Adrenal gland (tissue), 5 donors: ENCODE measurements at regions not wholly inside any gene's neighbourhood (a gene's known extent, or its start where the extent isn't known, plus 50 kb on each side); places are given as distances from the start of the nearest gene placed in this dataset.

Experiments
- CTCF ChIP-seq, 6 experiments: fragments of 450-650 bp in 4 of 6; fragments of 200-600 bp in 2 of 6; sonication (generic) in 1 of 6; IDR thresholded peaks; 1 replicate in 5 of 6; 2 replicates in 1 of 6; pipeline versions ENCODE4 v1.5.1 to v1.8.0; 2016 to 2021; ENCODE audit warnings: antibody characterized with exemption in 6 of 6, mild to moderate bottlenecking in 2 of 6, moderate library complexity in 1 of 6
- POLR2A ChIP-seq, 2 donors: fragments of 450-650 bp; IDR thresholded peaks; one replicate each; pipeline ENCODE4 v1.6.1; 2017; ENCODE audit warnings: antibody characterized with exemption in 2 of 2, mild to moderate bottlenecking in 2 of 2, moderate library complexity in 1 of 2
- donor health status: DM: no; HTN: no; CAD: no.

GRCh38 chr15:29511663-29512062 lies 242.0 kb upstream of the NSMCE3 start:
- TF ChIP-seq CTCF (IDR thresholded peaks at IDR 0.05) (no peak), POLR2A (IDR thresholded peaks at IDR 0.05) (no peak)
